GM23338 (cell line): ENCODE measurements at regions not wholly inside any gene's neighbourhood (a gene's known extent, or its start where the extent isn't known, plus 50 kb on each side); places are given as distances from the start of the nearest gene placed in this dataset.

Source experiments
- CREB1 ChIP-seq: fragments of 250-450 bp; sonication (Bioruptor Pico); IDR thresholded peaks from 2 replicates; pipeline ENCODE4 v1.5.0; 2020; ENCODE audit warnings: low read depth, mild to moderate bottlenecking, moderate library complexity
- CTCF ChIP-seq, 2 experiments: fragments of 200-600 bp in 1 of 2; sonication (generic) in 1 of 2; conservative IDR thresholded peaks; 2 replicates each; pipeline versions ENCODE4 v1.5.1 to v1.6.1; 2016 to 2017; ENCODE audit warnings: antibody characterized with exemption in 2 of 2, low read depth in 2 of 2, mild to moderate bottlenecking in 2 of 2, moderate library complexity in 1 of 2
- ETS1 ChIP-seq: IDR thresholded peaks from 2 replicates; pipeline ENCODE4 v1.6.1; 2016; ENCODE audit warnings: antibody characterized with exemption
- EZH2 ChIP-seq: fragments of 200-600 bp; sonication (generic); IDR thresholded peaks from one replicate; pipeline ENCODE4 v1.8.0; 2017; ENCODE audit warnings: antibody characterized with exemption, mild to moderate bottlenecking, low read depth; ENCODE audit not compliant: unreplicated experiment
- EZH2phosphoT487 ChIP-seq: fragments of 200-600 bp; sonication (generic); IDR thresholded peaks from one replicate; pipeline ENCODE4 v1.8.1; 2018; ENCODE audit warnings: antibody characterized with exemption; ENCODE audit not compliant: unreplicated experiment
- POLR2AphosphoS5 ChIP-seq: IDR thresholded peaks from 2 replicates; pipeline ENCODE4 v1.6.1; 2016; ENCODE audit warnings: antibody characterized with exemption, low read depth
- REST ChIP-seq: IDR thresholded peaks from one replicate; pipeline ENCODE4 v1.6.1; 2018; ENCODE audit warnings: antibody characterized with exemption; ENCODE audit not compliant: unreplicated experiment
- STAT1 ChIP-seq: IDR thresholded peaks from one replicate; pipeline ENCODE4 v1.6.1; 2016; ENCODE audit warnings: antibody characterized with exemption; ENCODE audit not compliant: unreplicated experiment
- ZNF114 ChIP-seq: fragments of 250-450 bp; sonication (Bioruptor Pico); IDR thresholded peaks from 2 replicates; pipeline ENCODE4 v1.5.0; 2020; ENCODE audit warnings: mild to moderate bottlenecking, moderate library complexity

GRCh38 chr7:91694351-91694841 is 186.1 kb downstream of the MTERF1 start:
- TF ChIP-seq REST (no peak), CTCF (conservative IDR thresholded peaks at IDR 0.05; ENCODE audit: low read depth in 2 of 2) (no peak), EZH2 (no peak), ZNF114 (no peak), POLR2AphosphoS5 (no peak), STAT1 (no peak), ETS1 (no peak), CREB1 (CRISPR knock-in tag) (no peak), EZH2phosphoT487 (no peak)
